HL-60/S4 (cell line): ENCODE measurements at regions not wholly inside any gene's neighbourhood (a gene's known extent, or its start where the extent isn't known, plus 50 kb on each side); places are given as distances from the start of the nearest gene placed in this dataset.

Source experiments
- in situ Hi-C: fragments of 300-500 bp; cut with MboI; formaldehyde crosslinking; loops from 2 replicates; pipeline ENCODE4 v1.14.3; 2022; ENCODE audit warnings: low sequenced_read_pairs

DNA sequence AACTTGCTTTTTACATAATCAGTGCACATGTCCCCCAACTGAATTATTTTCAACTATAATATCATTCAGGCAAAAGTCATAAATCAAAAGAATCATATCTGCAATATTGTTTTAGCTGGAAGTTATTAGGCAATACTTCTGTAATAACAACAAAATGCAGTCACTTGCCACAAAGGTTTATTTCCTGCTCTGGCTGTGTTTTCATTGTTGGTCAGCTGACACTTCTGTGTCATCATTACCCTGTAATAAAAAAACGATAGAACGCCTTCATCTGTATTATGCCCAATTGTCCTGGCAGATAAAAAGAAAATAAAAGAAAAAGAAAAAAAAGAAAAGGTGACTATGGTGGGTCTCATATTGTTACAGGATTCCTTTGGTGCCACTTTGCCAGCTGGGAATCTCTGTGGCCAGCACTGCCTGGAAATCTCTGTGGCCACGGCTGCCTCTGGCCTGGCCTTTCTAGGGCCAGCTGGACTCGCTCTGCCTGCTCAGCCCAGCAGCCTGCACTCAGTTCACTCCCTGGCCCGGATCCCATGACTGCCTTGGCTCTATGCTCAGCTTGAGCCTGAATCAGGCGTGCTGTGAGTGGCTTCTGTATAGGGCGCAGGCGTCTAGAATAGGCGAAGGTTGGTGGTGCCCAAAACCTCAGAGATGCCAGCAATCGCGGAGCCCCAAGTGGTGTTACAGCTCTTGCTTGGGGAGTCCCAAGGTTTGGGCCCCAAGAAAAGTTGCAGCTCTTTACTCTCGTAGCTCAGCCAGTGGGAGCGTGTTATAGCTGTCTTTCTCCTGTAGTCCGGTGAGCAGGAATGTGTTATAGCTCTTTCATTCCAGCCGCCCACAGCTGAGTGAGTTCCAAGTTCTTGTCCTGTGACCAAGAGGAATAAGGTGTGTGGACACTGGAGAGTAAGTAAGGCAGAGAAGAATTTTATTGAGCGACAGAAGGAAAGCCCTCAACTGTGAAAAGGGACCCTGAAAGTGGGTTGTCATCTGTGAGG lies 1227.1 kb downstream of the SLITRK1 start:
- in situ Hi-C loops, result no loop called here

GRCh38 chr13:82654143-82654542 lies 1228.1 kb downstream of the SLITRK1 start:
- in situ Hi-C loops, result no loop called here

DNA sequence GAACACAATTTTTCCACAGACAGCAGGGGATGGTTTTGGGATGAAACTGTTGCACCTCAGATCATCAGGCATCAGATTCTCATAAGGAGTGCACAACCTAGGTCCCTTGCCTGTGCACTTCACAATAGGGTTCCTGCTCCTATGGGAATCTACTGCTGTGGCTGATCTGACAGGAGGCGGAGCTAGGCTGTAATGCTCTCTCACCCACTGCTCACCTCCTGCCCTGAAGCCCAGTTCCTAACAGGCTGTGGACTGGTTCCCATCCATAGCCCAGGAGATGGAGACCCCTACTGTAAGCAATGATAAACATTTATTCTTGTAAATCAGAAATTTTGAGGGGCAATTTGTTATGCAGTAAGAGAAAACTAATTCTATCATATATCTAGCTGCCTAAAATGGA lies 1234.7 kb downstream of the SLITRK1 start:
- in situ Hi-C loops, result no loop called here

GRCh38 chr13:82636119-82636518 lies 1246.2 kb downstream of the SLITRK1 start:
- in situ Hi-C loops, result no loop called here

DNA sequence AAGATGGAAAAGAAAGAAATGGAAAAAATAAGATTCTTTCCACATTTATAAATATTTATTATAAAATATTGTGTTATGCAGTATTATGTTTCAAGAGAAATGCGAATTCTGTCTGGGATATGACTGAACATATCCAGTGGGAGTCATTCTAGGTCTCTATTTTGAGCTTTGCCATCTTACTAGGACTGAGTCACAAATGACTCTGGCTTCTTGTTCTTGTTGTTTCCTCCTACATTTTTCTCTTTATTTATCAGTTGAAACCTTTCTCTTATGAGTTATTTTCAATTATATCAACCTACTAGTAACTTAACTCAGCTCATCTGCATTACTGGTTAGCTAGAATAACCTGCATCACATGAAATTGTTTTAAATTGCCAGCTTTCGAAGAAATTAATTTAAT lies 1247.3 kb downstream of the SLITRK1 start:
- in situ Hi-C loops, result no loop called here

DNA sequence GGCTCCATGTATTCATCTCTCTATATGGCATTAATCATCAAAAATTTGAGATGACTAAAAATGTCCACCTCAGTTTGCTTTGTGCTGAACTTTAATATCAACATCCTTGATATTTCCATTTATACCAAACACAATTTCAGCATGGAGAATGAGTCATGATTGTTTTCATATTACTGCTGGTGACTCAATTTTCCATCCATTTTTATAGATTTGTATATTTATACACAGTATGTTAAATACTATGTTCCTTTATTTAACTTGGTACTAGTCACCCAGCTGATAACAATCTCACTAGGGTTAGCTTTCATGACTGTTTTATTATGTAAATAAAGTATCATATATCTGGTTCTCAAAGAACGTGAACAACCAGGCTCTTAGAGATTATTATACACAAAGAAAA lies 1255.1 kb downstream of the SLITRK1 start:
- in situ Hi-C loops, result no loop called here

DNA sequence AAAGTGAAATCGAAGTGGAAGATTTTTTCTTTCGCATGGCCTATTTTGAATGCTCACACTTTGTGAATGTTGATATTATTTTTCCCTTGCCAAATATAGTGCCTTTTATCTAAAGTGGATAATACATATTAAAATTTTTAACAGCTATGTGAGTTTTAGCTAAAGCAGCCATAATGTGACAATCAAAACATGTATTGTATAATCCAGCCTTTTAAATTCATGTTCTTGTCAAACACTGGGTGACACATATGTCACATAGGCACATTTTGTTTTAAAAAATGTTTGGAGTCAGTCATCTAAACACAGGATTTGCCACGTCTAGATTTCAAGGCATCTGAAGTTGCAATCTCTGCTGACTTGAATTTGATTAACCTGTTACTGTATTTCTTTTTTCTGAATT lies 1256.6 kb downstream of the SLITRK1 start:
- in situ Hi-C loops, result no loop called here

GRCh38 chr13:82615043-82615442 lies 1267.2 kb downstream of the SLITRK1 start:
- in situ Hi-C loops, result no loop called here

DNA sequence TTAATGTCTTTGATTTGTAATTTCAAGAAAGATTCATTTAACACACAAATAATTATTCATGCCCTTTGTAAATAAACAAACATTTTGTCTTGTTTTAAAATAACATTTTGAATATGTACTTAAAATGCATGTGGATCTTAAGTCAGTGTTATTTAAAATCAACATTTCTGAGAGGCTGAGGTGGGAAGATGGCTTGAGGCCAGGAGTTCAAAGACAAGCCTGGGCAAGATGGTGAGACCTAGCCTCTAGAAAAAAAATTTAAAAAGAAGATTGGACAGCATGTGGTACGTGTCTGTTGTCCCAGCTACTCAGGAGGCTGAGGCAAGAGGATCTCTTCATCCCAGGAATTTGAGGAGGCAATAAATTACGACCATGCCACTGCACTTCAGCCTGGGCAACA lies 1268.2 kb downstream of the SLITRK1 start:
- in situ Hi-C loops, result no loop called here

- in situ Hi-C loops, result no loop called here
Measured at GRCh38 chr13:82606008-82606407, 1276.3 kb downstream of the SLITRK1 start.

GRCh38 chr13:82597747-82598146 lies 1284.5 kb downstream of the SLITRK1 start:
- in situ Hi-C loops, result no loop called here

DNA sequence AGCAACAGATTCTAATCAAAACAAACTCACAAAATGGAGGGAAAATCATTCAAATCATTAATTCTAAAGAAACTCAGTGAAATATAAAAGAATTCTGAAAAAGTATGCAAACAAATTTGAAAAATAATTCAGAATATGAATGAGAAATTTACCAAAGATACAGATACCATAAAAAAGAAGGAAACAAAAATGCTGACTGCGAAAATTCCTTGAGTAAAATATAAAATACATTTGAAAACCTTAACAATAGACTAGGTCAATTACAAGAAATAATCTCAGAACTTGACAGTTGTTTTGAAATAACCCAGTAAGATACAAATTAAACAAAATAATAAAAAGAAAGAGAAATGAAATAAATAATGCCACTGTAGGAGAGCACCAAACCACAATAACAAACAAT lies 1289.0 kb downstream of the SLITRK1 start:
- in situ Hi-C loops, result no loop called here

DNA sequence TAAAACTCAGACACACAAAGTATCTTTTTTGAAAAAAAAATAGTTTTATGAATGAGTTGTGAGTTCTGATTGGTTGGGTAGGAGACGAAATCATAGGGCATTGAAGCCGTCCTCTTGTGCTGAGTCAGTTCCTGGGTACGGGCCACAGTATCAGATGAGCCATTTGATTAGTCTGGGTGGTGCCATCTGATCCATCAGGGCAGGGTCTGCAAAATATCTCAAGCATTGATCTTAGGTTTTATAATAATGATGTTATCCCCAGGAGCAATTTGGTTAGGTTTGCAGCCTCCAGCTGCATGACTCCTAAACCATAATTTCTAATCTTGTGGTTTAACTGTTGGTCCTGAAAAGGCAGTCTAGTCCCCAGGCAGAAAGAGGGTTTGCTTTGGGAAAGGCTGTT lies 1310.6 kb downstream of the SLITRK1 start:
- in situ Hi-C loops, result no loop called here

- in situ Hi-C loops, result no loop called here
Measured at GRCh38 chr13:82569581-82569980, 1312.7 kb downstream of the SLITRK1 start.

- in situ Hi-C loops, result no loop called here
Measured at GRCh38 chr13:82566864-82567263, 1315.4 kb downstream of the SLITRK1 start.

DNA sequence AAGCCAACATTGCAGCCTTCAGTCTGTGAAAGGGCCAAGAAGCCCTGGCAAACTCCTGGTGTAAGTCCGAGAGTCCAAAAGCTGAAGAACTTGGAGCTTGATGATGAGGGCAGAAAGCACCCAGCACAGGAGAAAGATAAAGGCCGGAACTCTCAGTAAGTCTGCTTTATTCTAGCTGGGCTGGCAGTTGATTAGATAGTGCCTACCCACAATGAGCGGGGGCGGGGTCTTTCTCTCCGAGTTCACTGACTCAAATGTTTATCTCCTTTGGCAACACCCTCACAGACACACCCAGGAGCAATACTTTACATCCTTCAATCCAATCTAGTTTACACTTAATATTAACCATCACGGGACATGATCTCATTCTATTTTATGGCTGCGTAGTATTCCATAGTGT lies 1317.1 kb downstream of the SLITRK1 start:
- in situ Hi-C loops, result no loop called here

DNA sequence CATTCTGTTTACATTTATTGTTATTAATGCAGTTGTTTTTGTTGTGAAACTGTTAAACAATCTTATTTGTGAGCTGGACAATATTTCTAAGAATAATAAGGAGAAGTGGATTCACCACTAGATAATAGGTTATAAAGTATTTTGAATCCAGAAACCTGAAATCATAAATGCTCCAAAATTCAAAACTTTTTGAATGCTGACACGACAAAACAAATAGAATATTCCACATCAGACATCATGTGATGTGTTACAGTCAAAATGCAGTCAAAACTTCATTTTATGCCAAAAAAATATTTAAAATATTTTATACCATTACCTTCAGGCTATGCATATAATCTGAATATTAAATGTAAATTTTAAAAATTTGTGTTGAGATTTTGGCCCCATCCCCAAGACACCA lies 1321.4 kb downstream of the SLITRK1 start:
- in situ Hi-C loops, result no loop called here

GRCh38 chr13:82522872-82523271 lies 1359.4 kb downstream of the SLITRK1 start:
- in situ Hi-C loops, result no loop called here

DNA sequence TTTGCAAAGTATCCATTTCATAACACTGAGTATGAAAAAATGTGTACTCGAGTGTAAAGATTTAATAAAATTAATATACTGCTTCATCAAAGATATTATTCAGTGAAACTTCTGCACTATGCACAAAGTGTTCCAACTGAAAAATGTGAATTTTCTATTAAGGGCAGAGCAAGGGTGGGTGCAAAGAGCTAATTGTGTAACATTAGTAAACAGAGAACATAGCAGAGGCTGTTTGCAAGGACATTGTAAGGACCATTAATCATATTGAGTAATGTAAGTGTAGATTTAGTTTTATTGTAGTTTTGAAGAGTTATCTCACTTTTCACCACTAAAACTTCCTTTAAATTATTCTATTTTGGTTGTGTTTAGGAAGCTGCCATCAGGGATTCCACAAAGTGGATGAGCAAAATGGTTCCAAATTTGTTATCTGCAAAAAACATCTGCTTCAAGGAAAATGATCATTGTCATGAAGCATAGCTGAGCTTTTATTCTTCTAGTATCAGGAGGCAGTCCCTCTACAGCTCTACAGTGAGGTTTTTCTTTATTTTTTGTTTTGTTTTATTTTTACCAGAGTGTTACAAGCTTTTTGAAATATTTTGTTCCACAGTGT lies 1375.4 kb downstream of the SLITRK1 start:
- in situ Hi-C loops, result no loop called here

GRCh38 chr13:82501834-82502233 lies 1380.4 kb downstream of the SLITRK1 start:
- in situ Hi-C loops, result no loop called here

DNA sequence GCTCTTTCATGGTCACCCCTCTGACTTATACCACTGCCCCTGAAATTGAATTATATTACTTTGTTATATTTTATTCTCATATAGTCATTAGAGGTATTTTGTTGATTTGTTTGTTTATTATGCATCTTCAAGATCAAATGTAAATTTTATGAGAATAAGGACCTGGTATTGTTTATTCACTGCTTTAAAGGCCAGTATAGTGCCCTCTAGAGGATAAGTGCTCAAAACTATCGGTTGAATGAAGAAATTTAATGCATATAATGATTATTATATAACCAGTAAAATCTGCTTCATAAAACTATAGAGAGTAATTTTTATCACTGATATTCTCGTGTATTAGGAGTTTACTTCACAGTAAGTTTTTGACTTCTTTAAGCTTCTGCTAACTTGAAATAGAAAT lies 1401.9 kb downstream of the SLITRK1 start:
- in situ Hi-C loops, result no loop called here

DNA sequence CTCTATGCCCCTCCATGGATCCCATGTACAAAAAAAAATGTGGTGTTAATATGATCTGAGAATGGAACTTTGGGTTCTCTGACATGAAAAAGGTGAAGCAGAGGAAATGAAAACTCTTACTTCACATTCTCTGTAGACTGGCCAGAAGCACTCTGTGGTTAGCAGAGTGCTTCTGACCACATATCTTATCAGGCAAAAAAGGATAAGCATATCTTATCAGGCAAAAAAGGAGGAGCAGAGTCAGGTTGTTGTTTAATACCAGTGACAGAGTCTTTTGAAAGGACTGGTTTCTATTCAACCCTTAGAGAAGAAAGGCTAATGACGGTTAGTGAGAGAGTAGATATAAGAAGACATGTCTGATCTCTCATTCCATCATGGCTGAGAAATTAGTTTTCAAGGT lies 1404.8 kb downstream of the SLITRK1 start:
- in situ Hi-C loops, result no loop called here
